Activated CD8-positive, alpha-beta memory T cell treated with anti-CD3 and anti-CD28 coated beads, Interleukin-2, amount 50 U/mL, for 48 hours (primary cell): ENCODE measurements at regions not wholly inside any gene's neighbourhood (a gene's known extent, or its start where the extent isn't known, plus 50 kb on each side); places are given as distances from the start of the nearest gene placed in this dataset.
"Not testable (repeated sequence)": the region's sequence is repeated elsewhere in the genome, so short reads cannot be mapped to it uniquely, and the experiment has no call there.

ENCODE experiments used
- DNase-seq: peaks from one replicate; pipeline ENCODE4 v3.0.0-alpha.2; 2020

DNA sequence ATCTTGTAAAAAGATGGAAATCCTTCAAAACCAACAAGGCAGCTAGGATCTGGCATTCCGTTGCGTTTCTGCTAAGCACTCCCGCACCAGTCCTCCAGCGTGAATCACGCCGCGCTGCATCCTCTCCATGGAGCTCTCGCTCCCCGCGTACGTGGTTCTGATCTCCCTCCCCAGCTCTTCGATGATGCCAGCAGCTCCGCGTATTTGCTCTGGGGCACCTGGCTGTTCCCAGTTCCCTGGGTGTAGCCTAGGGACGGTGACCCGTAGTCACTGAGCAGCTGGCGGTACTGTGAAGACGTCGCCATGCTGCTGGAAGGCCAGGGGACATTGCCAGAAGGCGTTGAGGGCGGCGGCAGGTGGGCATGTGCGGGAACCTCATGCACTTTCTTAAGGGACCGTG is 407.5 kb downstream of the RNF144A start:
- DNase-seq: no peak

DNA sequence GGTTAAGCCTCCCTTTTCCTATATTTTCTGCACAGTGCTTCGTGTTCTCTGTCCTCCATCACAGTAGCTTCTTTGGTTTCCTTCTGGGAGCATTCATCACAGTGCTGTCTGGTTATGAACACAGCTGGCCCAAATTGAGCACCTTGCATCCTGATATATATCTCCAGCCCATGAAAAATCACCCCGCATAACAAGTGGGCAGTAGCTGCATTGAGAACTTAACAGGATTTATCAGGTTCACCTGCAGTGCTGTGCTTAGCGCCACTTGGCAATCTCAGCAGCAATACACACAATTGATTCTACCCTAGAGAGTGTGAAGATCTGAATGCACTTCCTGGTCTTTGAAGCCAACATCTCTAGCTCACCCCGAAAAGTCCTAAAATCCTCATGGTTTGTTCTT is 408.0 kb downstream of the RNF144A start:
- DNase-seq: no peak

DNA sequence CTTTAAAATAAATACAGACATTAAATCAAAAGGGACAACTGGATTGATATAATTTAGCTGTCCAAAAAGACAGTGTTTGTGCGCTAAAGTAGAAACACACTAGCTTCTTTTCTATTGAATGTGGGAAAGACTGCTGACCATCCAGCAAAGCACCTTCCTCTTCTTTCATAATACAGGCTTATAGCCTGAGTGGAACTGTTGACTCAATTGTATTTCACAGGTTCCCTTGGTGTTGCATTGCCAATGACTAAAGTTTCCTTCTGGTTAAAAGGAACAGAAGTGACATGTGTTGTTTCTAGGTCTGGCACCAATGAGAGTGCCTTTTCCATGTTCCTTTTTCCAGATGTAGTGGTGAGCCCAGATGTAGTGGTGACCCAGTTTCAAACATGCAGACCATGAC is 412.3 kb downstream of the RNF144A start:
- DNase-seq: no peak

DNA sequence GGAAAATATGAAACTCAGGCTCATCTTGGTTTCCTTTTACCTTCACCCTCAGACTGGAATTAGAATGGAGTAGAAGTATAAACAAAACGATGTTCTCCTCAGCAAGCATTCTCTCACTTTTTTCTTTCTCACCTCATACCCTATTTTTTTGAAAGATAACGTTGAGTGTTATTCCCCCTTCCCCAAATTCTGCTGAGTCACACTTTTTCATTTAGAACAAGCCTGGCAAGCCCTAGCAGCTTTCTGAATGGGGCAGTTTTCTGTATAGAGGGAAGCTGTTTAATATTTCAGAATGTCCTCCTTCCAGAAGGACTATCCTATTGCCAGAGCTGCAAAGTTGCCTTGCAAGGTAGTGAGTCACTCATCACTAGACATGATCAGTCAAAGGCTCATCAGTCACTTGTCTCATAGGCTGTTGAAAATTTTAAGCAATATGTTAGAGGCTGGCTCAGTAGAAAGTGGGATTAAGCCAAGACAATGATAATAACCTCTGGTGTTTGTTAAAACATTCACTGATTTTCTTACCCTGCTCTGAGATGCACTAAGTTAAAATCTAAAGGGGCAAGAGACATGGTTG is 416.1 kb downstream of the RNF144A start:
- DNase-seq: no peak

DNA sequence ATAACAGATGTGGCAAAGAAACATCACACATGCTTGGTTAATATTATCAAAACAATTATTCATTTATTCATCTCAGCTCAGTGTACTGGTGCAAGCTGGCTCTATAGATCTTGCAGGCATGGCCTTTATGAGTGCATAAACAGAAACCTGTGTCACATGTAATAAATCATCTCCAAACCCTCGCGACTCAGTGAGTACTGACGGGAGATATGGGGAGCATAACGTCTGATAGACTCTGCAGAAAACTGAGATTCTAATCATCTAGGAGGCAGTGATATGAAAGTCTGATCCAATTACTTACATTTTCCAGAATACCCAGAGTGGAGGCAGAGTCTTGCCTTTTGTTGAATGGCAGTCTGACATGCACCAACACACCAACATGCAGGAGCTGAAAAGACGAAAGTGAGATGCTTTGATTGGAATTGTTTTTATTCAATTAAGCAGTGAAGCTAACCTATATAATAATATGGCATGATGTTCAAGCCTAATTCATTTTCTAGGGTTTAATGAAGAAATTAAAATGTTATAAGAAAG is 416.8 kb downstream of the RNF144A start:
- no peak for DNase-seq

DNA sequence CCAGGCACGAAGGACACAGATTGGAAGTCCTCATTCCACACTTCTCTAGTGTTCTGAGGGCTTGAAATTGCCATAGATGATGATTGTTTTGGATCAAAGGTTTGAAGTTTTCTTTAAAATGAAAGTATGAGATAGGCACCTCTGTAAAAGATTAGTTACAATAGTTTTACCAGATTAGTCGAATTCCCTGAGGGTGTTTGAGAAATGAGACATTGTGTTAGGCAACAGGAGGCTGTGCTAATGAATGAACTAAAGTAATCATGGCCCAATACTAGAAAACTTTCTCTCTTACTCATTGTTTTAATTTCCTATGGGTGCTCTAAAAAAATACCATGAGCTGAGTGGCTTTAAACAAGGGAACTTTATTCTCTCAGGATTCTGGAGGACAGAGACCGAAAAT is 421.7 kb downstream of the RNF144A start:
- no peak for DNase-seq

DNA sequence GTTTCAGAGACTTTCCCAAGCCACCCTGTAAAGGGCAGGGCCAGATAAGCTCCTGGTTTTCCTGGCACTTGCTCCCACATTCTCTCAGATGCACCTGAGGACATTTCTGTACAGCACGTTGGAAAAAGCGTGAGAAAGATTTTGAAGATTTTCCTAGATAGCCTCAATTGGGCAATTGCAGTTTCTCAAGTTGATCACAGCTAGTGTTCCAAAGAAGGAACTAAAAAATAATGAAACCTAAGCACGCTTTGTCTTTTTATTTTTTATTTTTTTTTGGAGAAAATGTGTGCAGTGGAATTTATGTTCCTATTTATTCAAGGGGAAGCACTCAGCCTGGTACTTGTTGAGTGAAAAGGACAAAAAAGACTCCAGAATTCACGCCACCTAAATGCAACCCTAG is 429.1 kb downstream of the RNF144A start:
- no peak for DNase-seq

DNA sequence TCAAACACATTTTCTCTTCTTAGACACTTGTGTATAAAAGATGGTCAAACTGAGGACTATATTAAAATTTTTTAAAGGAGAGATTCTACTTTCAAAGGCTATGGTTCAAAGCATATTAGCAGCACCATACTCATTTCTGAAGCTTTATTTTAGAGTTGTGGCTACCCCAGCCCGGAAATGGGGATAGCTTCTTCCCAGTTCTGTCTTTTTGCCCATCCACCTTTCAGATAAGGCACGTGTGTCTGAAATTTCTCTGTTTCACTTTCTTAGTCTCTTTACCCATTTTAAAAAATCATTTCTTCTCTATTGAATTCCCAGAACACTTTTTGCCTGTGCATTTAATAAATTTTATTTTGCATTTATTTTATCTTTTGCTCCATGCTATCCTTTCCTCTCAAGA is 431.5 kb downstream of the RNF144A start:
- DNase-seq: no peak

DNA sequence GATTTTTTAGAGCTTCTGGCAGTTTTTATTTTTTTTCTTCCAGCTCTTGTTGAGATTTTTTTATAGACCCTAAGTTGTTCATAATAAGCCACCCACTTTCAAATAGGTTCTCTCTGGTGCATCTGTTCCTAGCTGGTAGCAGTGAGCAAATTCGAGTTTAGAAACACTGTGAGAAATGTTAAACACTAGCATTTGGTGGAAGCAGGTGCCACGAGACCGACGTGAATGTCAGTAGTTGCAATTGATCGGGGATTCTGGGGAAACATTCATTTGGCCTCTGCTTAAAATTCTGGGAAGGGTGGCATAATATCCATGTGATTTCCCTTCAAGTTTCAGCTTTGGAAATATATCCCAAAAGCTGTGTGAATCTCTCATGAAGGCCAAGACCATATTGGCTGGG is 435.0 kb downstream of the RNF144A start:
- DNase-seq: no peak

DNA sequence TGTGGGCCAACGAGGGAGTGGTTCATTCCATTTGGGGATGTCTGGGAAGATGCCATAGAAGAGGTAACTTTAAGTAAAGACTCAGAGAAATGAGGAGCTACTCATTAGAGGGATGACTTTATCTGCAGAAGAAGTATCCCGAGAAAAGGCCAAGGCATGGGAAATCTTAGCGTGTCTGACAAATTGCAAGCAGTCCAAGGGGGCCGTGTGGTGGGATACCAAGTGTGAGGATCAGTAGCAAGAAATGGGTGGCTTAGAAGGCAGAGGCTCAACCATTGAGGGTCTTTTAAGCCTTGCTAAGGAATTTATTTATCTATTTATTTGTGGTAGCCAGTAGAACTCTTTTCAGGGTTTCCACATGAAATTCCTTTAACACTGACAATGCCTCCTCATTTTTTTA is 436.4 kb downstream of the RNF144A start:
- no peak for DNase-seq

DNA sequence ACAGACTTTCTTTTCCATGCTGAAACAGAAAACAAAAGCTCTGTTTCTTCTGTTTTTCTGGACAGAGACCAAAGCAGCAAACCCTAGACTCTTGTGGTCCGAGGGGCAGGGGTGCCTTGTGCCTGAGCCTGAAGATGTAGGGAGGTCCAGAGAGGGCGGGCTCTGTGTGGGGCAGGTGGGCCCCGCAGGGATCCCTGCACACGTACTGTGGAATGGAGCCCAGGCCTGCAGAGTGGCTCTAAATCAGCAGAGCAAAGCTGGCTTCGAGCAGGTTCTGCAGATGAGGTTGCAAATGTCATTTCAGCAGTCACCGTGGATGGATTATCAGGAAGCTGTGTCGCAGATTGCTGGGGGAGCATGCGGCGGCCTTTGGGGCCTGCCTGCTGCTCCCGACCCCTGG is 438.6 kb downstream of the RNF144A start:
- DNase-seq: no peak

DNA sequence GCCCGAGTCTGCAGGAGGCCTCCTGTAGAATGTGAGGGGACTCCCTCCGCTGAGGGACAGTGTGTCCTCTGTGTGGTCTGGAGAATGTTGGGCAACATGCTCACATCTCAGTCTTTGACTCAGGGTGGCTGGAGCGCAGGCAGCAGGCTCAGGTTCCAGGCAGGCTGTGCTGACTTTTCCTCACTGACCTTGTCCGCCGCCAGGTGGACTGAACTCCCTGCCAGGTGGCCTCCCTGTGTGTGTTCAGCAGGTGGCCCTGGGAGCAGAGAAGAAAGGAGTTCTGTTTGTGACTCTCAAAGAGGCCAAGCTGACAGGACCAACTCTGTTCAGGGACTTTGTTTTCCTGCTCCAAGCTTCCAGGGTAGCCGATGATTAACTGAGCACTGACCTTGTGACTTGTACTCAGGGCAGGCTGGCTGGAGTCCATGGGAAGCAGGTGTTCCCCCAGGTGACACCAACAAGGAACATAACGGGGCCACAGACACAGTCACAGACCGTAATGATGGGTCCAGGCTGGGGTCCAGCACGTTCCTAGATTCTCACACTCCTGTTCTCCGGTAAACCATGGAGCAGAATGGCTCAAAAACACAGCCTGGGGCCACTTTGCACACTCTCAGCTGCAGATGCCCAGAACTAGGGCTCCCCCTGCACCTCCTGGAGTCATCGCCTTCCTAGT is 439.8 kb downstream of the RNF144A start:
- DNase-seq: no peak

DNA sequence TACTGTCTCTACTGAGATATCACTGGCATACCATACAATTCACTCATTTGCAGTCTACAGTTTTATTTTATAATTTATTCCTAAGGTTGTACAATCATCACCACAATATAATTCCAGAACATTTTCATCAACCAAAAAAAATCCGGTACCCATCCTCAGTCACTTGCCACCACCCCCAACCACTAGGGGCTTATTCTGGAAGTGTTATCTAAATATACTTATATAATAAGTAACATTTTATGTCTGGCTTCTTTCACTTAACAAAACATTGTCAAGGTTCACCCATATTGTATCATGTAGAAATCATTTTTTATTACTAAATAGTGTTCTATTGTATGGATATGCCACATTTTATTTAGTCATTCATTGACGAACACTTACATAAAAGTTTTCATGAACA is 440.8 kb downstream of the RNF144A start:
- no peak for DNase-seq

DNA sequence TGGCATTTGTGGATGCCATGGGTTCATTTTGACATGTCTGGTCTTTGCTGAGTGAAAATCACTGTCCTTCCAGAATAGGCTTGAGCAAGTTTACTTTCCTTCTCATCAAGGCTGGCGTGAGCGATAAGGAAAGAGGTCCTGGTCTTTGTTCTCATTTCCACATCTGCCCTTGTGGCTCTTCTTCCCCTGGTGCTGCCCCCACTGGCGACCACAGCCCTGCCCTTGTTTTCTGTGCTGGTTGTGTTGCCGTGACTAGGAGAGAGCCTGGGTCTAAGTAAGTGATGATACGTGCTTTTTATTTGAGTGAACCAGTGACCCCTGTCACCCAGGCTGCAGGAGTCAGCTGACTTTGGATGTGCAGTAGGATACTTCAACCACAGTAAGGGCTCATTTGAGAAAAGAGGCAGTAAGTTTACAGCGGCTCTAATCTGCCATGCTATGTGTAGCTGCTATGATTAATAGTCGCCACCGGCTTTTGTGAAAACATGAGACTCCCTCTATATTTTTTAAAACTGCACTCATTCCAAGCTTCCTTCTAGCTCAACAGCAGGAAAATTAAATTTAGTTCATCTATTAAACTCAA is 441.7 kb downstream of the RNF144A start:
- no peak for DNase-seq

DNA sequence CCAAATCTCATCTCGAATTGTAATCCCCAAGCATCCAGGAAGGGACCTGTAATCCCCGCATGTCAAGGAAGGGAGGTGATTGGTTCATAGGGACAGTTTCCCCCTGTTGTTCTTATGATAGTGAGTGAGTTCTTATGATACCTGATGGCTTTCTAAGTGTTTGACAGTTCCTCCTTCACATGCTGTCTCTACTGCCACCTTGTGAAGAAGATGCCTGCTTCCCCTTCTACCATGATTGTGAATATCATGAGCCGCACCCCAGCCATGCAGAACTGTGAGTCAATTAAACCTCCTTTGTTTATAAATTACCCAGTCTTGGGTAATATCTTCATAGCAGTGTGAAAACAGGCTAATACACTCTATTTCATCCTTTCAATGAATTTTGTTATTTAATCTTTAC is 446.7 kb downstream of the RNF144A start:
- DNase-seq: no peak

DNA sequence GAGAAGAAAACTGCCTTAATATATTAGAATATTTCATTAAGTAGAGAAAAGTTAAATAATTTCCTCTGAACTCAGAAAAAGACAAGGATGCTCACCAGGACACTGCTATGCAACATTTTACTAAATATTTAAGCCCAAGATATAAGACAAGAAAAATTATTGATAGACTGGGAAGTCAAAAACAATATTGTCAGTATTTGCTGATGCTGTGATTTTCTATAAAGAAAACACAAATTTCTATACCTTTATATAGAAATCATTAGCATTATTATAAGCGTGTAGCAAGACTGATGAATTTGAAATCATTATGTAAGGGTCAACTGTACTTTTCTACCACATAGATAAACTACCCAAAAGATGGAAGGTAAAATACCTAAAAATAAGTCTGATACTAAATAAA is 451.0 kb downstream of the RNF144A start:
- no peak for DNase-seq

DNA sequence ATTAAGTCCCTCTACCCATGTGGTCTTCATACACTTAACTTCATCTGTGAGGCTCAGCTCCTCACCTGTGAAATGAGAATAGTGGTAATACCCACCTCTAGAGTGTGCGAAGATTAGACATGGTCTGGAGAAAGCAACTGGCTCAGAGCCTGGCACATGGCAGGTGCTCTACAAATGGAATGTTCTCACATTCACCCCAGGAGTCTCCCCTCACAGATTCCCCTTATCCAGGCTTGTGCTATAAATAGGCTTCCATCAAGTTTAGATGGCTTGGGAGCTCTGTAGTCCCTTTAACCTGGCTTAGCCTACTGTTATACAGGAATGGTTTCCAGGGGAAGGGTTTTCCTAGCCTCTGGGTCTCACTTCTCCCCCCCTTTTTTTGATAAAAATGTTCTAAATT is 455.9 kb downstream of the RNF144A start:
- DNase-seq: no peak

DNA sequence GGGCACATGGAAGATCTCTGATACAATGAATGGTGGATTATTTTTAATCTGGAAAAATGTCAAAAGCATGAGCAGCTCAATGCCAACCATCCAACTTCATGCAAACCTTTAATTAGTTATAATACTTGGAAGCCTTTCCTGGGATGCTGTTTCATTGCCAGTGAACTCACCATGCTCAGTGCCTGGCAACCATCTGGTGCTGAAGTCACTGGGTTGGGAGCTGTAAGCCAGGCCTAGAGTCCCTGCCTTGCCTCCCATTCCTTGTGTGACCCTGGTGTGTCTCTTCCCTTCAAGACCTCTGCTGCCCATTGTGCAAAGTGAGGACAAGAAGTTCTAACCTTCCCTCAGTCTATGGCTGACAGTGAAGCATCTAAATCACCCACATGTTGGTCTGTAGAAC is 458.7 kb downstream of the RNF144A start:
- no peak for DNase-seq

DNA sequence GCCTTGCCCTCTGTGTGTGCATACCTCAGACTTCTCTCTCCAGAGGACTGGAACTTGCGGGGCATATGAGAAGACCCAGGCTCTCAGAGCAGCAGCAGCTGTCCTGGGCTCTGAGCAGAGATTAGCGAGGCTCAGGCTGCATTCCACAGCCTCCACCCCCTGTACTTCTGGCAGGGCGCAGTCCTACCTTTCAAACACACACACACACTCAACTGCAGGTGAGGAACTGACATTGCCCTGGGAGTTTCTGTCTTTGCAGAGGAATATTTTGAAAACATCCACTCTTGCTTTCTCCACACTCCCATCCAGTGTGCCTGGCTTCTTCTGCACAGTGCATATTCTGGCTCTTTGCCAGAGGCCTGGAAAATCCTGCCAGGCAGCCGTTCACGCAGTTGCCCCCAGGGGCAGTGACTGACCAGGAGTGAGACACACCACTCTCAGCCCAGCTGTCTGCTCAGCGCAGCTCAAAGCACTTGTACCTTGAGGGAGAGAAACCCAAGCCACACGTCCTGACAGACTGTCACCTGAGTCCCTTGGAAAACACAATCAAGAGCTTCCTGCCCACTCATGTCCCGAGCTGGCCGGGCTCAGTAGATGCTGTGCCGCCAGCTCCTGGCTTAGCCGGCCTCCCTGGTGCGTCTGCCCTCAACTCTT is 460.8 kb downstream of the RNF144A start:
- DNase-seq: no peak

DNA sequence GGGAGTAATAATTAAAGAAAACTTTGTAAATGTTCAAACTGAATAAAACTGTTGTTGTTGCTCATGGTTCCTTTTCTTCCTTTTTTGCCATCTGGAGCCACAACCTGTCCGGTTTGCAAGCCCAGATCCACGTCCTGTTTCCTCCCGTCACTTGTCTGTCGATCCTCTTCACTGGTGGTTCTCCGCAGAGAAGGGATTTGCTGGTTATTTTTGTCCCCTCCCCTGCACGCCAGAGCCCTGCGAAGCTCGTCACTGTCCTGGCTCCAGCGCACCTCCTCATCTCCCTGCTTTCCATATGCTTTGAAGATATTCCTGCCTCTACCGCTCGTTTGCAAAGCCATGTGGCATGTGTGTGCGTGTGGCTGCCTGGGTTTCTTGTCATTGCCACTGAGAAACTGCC is 461.4 kb downstream of the RNF144A start:
- DNase-seq: no peak

DNA sequence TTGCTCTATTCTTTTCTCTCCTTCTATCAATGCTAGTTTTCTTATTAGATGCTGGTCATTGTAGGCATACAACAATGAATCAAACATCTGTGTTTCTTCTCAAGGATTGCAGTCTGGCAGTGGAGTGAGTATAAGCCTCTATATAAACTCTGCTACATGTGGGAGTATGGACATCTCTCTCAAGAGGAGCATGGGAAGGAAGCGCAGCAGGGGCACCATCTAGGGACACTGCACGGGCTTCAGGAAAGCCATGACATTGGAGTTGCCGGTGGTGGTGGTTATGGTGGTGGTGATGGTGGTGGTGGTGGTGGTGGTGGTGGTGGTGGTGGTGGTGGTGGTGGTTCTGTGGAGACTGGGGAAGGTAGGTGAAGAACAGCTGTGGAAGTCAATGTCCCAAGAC is 462.6 kb downstream of the RNF144A start:
- no peak for DNase-seq

DNA sequence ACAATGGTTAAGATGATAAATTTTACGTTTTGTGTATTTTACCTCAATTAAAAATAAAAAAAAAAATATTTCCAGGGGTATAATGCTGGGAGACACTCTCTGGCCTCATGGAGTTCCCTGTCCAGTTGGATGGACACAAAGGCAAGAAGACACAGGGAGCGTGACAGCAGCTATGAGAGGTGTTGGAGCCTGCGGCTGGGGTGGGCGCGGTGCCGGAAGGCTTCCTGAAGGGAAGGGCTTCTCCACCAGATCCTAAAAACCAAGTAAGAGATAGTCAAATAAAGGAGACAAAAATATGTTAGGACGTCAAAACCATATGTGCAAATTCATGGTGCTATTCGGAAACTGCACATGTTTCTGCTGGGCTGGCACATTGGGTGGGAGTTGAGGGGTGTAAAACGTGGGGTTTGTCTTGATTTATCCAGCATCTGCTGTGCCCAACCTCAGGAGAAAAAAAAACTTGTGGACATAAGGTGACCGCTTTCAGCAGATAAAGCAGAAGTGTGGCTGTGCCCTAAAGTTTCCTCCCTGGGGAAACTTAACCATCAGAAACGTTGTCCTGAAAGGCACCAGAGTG is 467.6 kb downstream of the RNF144A start:
- DNase-seq: no peak

DNA sequence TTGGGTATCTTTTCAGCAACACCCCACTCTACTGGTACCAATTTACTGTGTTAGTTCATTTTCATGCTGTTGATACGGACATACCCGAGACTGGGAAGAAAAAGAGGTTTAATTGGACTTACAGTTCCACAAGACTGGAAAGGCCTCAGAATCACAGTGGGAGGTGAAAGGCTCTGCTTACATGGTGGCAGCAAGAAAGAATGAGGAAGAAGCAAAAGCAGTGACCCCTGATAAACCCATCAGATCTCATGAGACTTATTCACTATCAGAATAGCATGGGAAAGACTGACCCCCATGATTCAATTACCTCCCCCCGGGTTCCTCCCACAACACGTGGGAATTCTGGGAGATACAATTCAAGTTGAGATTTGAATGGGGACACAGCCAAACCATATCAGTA is 473.1 kb downstream of the RNF144A start:
- not testable (repeated sequence) for DNase-seq
